ENCODE measurements at regions not wholly inside any gene's neighbourhood (a gene's known extent, or its start where the extent isn't known, plus 50 kb on each side); places are given as distances from the start of the nearest gene placed in this dataset.

DNA sequence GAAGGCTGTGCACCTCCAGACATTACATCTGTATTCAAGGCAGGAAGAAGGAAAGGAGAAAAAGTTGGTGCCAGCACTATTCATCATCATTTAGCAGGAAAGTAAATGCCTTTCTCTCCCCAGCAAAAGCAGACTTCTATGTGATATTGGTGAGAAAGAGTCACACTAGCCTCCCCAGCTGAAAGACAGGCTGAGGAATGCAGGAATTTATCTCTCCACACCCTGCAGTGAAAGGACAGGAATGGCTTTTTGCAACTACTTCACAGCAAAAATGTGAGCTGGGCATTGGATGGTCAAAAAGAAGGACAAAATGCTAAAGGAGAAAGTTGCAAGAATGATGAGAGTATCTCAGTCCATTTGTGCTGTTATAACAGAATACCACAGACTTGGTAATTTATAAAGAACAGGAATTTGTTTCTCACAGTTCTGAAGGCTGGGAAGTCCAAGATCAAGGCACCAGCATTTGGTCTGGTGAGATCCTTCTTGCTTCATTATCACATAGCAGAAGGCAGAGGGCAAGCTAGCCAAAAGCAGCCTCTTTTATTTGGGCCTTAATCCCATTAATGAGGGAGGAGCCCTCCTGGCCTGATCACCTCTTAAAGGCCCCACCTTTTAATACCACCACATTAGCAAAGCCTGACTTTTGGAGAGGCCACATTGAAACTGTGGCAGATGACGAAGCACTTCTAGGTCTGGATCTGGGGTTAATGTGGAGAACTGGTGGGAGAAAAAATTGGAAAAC is 388.1 kb upstream of the SLC14A2 start:
- no peak for DNase-seq (ENCODE audit: low read depth, low spot score)

DNA sequence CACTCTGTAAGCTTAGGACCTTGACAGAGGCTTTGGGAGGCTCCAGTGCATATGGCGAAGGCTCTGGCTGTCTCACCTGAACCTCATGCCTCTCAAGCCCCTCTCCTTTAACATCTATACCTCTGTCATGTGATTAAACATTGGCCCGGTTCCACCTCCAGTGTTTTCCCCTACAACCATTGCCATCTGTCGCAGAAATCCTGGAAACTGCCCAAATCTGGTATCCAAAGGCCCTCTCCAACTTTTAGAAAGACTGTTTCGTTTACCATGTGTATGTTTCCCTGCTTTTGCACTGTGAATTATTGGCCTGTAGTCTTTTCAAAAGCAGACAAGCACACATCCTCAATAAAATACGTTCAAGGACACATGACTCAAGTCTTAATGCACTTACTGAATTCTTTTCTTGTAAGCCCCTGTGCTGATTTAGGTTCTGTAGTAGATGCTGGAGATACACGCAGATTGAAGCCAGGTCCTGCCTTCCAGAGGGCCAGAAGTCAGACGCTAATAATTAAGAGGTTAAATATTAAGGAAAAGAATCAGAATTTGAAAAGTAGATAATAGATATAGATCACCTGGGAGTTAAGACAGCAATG is 386.4 kb upstream of the SLC14A2 start:
- DNase-seq (ENCODE audit: low read depth, low spot score) = no peak

GRCh38 chr18:45231617-45232016 is 383.7 kb upstream of the SLC14A2 start:
- no peak for DNase-seq (ENCODE audit: low read depth, low spot score)

- DNase-seq (ENCODE audit: low read depth, low spot score) = no peak
These were observed 383.2 kb upstream of the SLC14A2 start for GRCh38 chr18:45232061-45232460.

DNA sequence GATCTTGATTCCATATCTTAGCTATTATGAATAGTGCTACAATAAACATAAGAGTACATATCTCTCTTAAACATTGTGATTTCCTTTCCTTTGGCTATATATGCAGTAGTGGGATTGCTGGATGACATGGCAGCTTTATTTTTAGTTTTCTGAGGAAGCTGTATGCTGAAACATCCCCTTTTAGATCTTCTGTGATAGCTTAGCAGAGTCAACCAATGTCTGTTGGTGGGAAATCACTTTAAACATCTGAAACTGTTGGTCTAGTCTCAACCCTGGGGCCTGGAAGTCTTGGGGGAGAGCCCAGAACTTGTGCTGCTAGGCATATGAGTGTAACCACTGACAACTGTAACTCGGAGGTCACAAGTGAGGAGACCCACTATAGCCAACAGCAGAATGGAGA is 378.6 kb upstream of the SLC14A2 start:
- no peak for DNase-seq (ENCODE audit: low read depth, low spot score)

- no peak for DNase-seq (ENCODE audit: low read depth, low spot score)
These were observed 377.8 kb upstream of the SLC14A2 start for GRCh38 chr18:45237343-45238098.

- no peak for DNase-seq (ENCODE audit: low read depth, low spot score)
These were observed 374.0 kb upstream of the SLC14A2 start for GRCh38 chr18:45241271-45241670.

DNA sequence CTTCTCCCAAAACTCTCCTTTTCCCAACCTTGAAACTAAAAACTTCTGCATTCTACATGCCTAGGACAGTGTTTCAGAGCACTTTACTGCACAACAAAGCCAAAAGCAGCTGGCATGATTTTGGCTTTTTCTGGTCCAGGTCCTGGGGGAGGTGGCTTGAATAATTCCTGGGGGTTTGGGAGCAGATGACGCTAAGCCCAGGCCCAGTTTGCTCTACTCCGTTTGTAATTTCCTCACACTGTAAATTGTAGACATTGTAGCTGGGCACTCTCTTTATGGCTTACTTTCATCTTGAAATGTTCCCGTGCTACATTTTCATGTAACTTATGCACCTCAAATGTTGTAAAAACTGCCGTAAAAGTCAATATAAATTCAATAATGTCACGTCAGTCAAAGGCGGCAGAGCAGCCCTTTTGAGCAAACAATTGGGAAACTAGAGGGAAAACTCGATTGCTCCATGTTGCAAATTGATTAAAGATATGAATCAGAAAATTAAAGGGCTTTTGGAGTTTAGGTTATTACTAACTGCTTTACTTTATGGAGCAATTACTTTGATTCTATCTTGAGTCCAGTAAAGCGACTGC is 373.2 kb upstream of the SLC14A2 start:
- no peak for DNase-seq (ENCODE audit: low read depth, low spot score)

- no peak for DNase-seq (ENCODE audit: low read depth, low spot score)
These were observed 371.8 kb upstream of the SLC14A2 start for GRCh38 chr18:45243340-45244110.

- no peak for DNase-seq (ENCODE audit: low read depth, low spot score)
These were observed 370.2 kb upstream of the SLC14A2 start for GRCh38 chr18:45245091-45245511.

- DNase-seq (ENCODE audit: low read depth, low spot score) = no peak
These were observed 366.9 kb upstream of the SLC14A2 start for GRCh38 chr18:45248240-45248903.

DNA sequence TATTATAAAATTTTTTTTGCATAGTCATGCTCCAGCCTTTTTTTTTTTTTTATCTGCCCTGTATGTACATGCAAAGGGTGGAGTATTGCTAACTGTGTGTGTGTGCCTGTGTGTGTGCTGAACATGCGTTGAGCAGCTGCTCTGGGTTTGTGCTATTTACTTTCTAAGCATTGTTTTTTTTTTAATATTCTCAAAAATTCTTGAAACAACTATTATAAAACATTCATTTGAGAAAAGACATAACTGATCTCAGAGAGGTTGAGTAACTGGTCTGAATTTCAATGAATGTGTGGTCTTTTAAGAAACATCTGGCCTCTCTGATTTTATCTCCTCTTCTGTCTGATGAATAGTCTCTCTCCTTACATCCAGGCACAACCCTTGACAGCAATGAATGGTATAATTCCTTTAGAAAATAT is 366.0 kb upstream of the SLC14A2 start:
- no peak for DNase-seq (ENCODE audit: low read depth, low spot score)

GRCh38 chr18:45250479-45250878 is 364.8 kb upstream of the SLC14A2 start:
- DNase-seq (ENCODE audit: low read depth, low spot score) = no peak

GRCh38 chr18:45251236-45251635 is 364.0 kb upstream of the SLC14A2 start:
- no peak for DNase-seq (ENCODE audit: low read depth, low spot score)

DNA sequence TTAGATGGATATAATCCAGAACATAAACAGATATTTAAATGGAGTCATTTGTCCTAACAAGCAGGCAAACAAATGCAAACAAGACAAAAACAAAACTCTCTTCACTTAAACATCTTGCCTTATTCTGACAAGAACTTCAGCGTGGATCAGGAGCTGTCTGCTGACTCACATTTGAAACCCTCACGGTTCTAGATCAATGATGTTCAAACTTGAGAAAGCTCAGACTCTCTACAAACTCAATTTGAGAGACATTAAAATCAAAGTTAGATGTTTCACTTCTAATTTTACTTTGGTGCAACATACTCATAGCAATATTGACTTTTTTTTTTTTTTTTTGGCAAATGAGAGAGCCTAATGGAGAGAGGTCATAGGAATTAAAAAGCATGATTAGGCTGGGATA is 362.8 kb upstream of the SLC14A2 start:
- no peak for DNase-seq (ENCODE audit: low read depth, low spot score)

DNA sequence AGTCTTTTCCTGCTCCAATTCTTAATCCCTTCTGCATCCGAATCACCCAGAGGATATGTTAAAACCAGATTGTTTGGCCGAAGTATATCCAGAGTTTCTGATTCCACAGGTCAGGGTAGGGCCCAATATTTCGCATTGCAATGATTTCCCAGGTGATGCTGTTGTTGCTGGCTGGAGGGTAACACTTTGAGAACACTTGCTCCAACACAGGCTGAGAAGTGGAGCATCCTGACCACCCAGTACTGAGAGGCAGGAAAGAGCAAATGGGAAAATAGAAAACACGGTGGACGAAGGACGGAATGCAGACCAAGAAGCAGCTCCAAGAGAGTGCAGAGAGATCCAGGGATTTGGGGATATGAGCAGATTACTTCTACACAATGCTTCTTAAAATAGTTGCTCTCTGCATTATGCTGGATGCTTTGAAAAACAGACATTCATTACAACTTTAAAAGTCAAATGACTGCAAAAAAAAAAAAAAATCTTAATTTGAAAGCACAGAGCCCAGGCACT is 362.2 kb upstream of the SLC14A2 start:
- no peak for DNase-seq (ENCODE audit: low read depth, low spot score)

DNA sequence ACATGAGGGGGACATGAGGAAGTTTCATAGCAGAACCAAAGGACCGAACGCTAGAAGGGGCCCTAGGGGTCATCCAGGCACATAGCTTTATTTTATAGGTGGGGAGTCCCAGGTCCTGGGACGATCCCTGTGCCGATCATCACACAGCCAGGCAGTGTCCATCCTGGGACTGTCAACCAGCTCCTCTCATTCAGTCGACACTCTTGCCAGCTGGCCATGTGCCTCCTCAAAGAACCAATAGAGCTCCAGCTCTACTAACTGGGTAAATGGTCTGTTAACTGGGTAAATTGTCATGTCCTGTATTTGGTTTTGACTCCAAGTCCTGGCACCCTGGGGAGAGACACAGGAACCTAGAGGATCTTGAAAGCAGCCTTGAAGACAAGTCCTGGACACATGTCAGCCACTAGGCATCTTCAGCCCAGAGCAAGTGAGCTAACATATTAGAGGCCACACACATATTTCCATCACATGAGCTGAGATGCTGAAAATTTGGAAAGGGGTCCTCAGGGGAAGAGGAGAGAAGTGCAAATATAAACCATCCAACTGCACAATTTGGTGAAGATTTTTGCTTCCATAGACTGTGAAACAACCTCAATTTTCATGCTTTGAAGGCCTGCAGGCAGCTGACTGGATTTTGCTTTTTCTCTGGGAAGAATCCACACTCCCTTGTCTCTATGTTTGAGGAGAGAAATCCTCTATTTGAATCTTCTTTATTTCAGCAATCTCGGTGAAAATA is 361.1 kb upstream of the SLC14A2 start:
- no peak for DNase-seq (ENCODE audit: low read depth, low spot score)

DNA sequence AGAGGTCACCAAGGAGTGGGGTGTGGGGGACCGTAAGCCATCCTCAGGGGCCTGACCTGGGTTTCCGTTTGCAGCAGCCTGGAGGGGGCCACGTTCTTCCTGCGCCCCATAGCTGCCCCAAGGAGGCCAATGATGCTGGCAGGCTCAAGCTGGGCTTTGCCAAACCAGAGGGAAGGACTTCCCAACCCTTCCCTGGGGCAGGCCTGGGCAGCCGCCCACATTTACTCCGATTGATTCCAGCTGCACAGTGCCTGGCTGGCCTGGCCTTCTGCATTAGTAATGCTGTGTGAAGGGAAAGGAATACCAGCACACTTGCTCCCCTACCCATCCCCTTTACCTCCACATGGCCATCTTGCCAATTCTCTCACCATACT is 360.6 kb upstream of the SLC14A2 start:
- DNase-seq (ENCODE audit: low read depth, low spot score) = no peak

DNA sequence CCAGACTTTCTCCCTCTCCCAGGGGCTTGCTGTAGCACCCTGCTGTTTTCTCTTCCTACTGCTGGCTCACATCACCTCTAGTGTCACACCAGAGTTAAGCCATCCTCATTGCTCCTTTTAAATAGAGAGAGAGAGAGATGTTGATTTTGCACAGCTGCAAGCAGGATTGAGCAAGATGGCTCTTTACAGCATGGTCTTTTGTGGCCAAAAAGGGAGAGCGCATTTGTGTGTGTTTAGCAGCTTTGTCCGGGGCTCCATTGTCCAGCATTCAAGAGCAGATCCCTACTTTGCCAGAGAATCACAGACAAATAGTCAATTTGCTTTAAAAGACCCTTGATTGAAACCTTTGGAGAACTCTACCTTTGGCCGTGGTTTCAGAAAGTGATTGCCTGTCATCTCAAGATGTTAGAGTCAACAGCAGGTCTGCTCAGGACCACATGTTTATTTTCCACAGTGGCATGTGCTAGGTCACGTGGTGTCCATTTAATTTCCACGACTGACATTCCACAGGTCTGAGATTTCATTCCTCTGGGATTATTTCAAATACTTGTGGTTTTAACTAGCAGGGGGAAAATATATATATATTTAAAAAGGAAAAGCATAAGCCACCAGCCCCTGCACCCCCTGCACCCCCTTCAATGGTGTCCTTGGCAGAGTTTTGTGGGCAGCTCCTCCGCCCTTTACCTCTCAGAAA is 359.9 kb upstream of the SLC14A2 start:
- DNase-seq (ENCODE audit: low read depth, low spot score) = no peak

GRCh38 chr18:45260125-45260524 is 355.2 kb upstream of the SLC14A2 start:
- no peak for DNase-seq (ENCODE audit: low read depth, low spot score)
